Uterus (tissue), 3 donors: ENCODE measurements at regions not wholly inside any gene's neighbourhood (a gene's known extent, or its start where the extent isn't known, plus 50 kb on each side); places are given as distances from the start of the nearest gene placed in this dataset.

Source experiments
- DNase-seq, 2 donors: peaks; one replicate each; pipeline ENCODE4 v3.0.0-alpha.2; 2019 to 2020
- H3K27ac ChIP-seq, 2 donors: fragments of 200-600 bp; sonication (generic); 1 replicate in 1 of 2; 2 replicates in 1 of 2; pipeline ENCODE4 v1.5.1; 2016 to 2018
- H3K27me3 ChIP-seq, 2 donors: fragments of 200-600 bp; sonication (generic); one replicate each; pipeline ENCODE4 v1.5.1; 2018 to 2019; ENCODE audit warnings: control low read depth in 1 of 2
- H3K36me3 ChIP-seq, 2 donors: fragments of 200-600 bp; sonication (generic); one replicate each; pipeline ENCODE4 v1.5.1; 2019; ENCODE audit warnings: control low read depth in 1 of 2
- H3K4me1 ChIP-seq, 2 donors: fragments of 200-600 bp; sonication (generic); one replicate each; pipeline ENCODE4 v1.5.1; 2018 to 2019; ENCODE audit warnings: control low read depth in 1 of 2
- H3K4me3 ChIP-seq, 2 donors: fragments of 200-600 bp; sonication (generic); 1 replicate in 1 of 2; 2 replicates in 1 of 2; pipeline ENCODE4 v1.5.1; 2018 to 2019; ENCODE audit warnings: mild to moderate bottlenecking in 1 of 2
- H3K9me3 ChIP-seq, 2 donors: fragments of 200-600 bp; sonication (generic); one replicate each; pipeline ENCODE4 v1.5.1; 2019; ENCODE audit warnings: control low read depth in 1 of 2
- CTCF ChIP-seq, 4 experiments: fragments of 200-600 bp in 2 of 4; fragments of 450-650 bp in 2 of 4; sonication (generic) in 2 of 4; IDR thresholded peaks; one replicate each; pipeline ENCODE4 v1.5.1; 2016 to 2019; ENCODE audit warnings: antibody characterized with exemption in 4 of 4, mild to moderate bottlenecking in 2 of 4, moderate library complexity in 1 of 4
- POLR2A ChIP-seq, 2 donors: fragments of 450-650 bp; IDR thresholded peaks; one replicate each; pipeline ENCODE4 v1.6.1; 2016; ENCODE audit warnings: antibody characterized with exemption in 2 of 2, mild to moderate bottlenecking in 1 of 2, moderate library complexity in 1 of 2
- intact Hi-C: fragments of 100-400 bp; cut with DNase I; formaldehyde crosslinking; loops from one replicate; pipeline ENCODE4 v1.15.1; 2023; ENCODE audit warnings: low total_unique reads
- donor health status: DM: yes; HTN: yes; CAD: no.

GRCh38 chr12:13313886-13314285 is 117.4 kb downstream of the EMP1 start:
- H3K9me3 ChIP-seq: no peaks in the 10 kb centered on the region
- H3K27ac ChIP-seq: no peak overlapping the region
- no peaks in the 10 kb centered on the region for H3K4me1 ChIP-seq
- intact Hi-C loops: no loop called here
- TF ChIP-seq POLR2A (IDR thresholded peaks at IDR 0.05) (no peak), CTCF (IDR thresholded peaks at IDR 0.05) (no peak)
- no peaks in the 10 kb centered on the region for H3K27me3 ChIP-seq
- no peaks in the 10 kb centered on the region for H3K36me3 ChIP-seq
- no peak overlapping the region for H3K4me3 ChIP-seq
- DNase-seq: no peak

GRCh38 chr12:13311551-13311950 is 115.0 kb downstream of the EMP1 start:
- no peaks in the 10 kb centered on the region for H3K36me3 ChIP-seq
- H3K27me3 ChIP-seq: no peaks in the 10 kb centered on the region
- no peak overlapping the region for H3K4me3 ChIP-seq
- H3K4me1 ChIP-seq: no peaks in the 10 kb centered on the region
- no peaks in the 10 kb centered on the region for H3K9me3 ChIP-seq
- no peak for DNase-seq
- TF ChIP-seq POLR2A (IDR thresholded peaks at IDR 0.05): no peak
- no peak for TF ChIP-seq CTCF (IDR thresholded peaks at IDR 0.05)
- no peak overlapping the region for H3K27ac ChIP-seq
- intact Hi-C loops: no loop called here

GRCh38 chr12:13307143-13307816 is 110.8 kb downstream of the EMP1 start:
- no peaks in the 10 kb centered on the region for H3K9me3 ChIP-seq
- intact Hi-C loops: no loop called here

GRCh38 chr12:13304924-13305323 is 108.4 kb downstream of the EMP1 start:
- no peaks in the 10 kb centered on the region for H3K27me3 ChIP-seq
- H3K4me3 ChIP-seq: no peak overlapping the region
- H3K36me3 ChIP-seq: no peaks in the 10 kb centered on the region
- no peak for DNase-seq
- no peaks in the 10 kb centered on the region for H3K9me3 ChIP-seq
- no peak for TF ChIP-seq POLR2A (IDR thresholded peaks at IDR 0.05)
- no peak for TF ChIP-seq CTCF (IDR thresholded peaks at IDR 0.05)
- no peak overlapping the region for H3K27ac ChIP-seq
- no peaks in the 10 kb centered on the region for H3K4me1 ChIP-seq
- intact Hi-C loops: no loop called here

More at GRCh38 chr12:13307143-13307816, 110.8 kb downstream of the EMP1 start:
- no peaks in the 10 kb centered on the region for H3K4me1 ChIP-seq
- DNase-seq: no peak
- H3K27me3 ChIP-seq: no peaks in the 10 kb centered on the region
- H3K27ac ChIP-seq: no peak overlapping the region
- H3K36me3 ChIP-seq: no peaks in the 10 kb centered on the region
- TF ChIP-seq CTCF (IDR thresholded peaks at IDR 0.05) (no peak), POLR2A (IDR thresholded peaks at IDR 0.05) (no peak)
- H3K4me3 ChIP-seq: no peak overlapping the region

- Histone ChIP-seq H3K27ac (no peak overlapping the region), H3K27me3 (no peaks in the 10 kb centered on the region), H3K4me3 (no peak overlapping the region), H3K36me3 (no peaks in the 10 kb centered on the region), H3K4me1 (no peaks in the 10 kb centered on the region), H3K9me3 (no peaks in the 10 kb centered on the region)
- no peak for DNase-seq
- intact Hi-C loops: no loop called here
- TF ChIP-seq CTCF (IDR thresholded peaks at IDR 0.05) (no peak), POLR2A (IDR thresholded peaks at IDR 0.05) (no peak)
Measured at GRCh38 chr12:13299457-13299856, 102.9 kb downstream of the EMP1 start.
